ENCODE measurements at regions not wholly inside any gene's neighbourhood (a gene's known extent, or its start where the extent isn't known, plus 50 kb on each side); places are given as distances from the start of the nearest gene placed in this dataset.

DNA sequence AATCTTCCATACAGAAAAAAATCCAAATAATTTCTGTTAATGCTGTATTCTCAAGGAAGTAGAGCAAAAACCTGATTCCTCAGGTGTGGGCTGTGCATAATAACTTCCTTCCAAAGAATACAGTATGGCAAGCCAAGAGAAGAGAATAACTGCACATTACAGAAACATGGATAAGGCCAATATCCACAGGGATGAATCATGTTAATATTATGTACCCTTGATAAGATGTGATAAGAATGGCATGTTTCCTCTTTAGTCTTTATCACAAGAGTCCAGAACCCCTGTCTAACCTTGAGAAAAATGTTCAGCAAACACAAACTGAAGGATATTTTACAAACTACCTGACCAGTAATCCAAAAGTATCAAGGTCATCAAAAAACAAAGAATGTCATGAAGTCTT, 795.8 kb downstream of the SEMA5A start:
- Histone ChIP-seq H3K27ac (no peak overlapping the region), H3K4me1 (no peaks in the 10 kb centered on the region), H3K36me3 (ENCODE audit: low read depth, missing control alignments) (no peaks in the 10 kb centered on the region), H3K9me3 (no peaks in the 10 kb centered on the region), H3K27me3 (no peaks in the 10 kb centered on the region), H3K4me3 (no peak overlapping the region)
- intact Hi-C loops (cut with DNase I; ENCODE audit: low total_unique reads), result no loop called here
- DNase-seq, result no peak
- TF ChIP-seq, protein P1, sequence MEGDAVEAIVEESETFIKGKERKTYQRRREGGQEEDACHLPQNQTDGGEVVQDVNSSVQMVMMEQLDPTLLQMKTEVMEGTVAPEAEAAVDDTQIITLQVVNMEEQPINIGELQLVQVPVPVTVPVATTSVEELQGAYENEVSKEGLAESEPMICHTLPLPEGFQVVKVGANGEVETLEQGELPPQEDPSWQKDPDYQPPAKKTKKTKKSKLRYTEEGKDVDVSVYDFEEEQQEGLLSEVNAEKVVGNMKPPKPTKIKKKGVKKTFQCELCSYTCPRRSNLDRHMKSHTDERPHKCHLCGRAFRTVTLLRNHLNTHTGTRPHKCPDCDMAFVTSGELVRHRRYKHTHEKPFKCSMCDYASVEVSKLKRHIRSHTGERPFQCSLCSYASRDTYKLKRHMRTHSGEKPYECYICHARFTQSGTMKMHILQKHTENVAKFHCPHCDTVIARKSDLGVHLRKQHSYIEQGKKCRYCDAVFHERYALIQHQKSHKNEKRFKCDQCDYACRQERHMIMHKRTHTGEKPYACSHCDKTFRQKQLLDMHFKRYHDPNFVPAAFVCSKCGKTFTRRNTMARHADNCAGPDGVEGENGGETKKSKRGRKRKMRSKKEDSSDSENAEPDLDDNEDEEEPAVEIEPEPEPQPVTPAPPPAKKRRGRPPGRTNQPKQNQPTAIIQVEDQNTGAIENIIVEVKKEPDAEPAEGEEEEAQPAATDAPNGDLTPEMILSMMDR (IDR thresholded peaks at IDR 0.05), result no peak
- no peak for TF ChIP-seq POLR2A (IDR thresholded peaks at IDR 0.05)

DNA sequence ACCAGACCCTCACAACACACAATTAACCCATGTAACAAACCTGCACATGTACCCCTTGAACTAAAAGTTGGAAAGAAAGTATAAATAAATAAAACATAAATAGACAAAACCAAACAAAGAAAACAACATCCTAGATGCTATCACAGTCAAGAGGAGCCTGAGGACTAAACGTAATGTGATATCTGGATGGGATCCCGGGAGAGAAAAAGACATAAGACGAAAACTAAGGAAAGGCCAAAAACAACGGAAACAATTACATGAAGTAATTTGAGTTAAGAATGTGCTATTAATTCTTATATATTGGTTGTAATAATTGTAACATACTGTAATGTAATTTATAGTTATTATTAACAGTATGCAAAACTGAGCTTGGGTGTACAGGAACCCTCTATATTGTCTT, 793.9 kb downstream of the SEMA5A start:
- Histone ChIP-seq H3K36me3 (ENCODE audit: low read depth, missing control alignments) (no peaks in the 10 kb centered on the region), H3K9me3 (no peaks in the 10 kb centered on the region), H3K4me3 (no peak overlapping the region), H3K4me1 (no peaks in the 10 kb centered on the region), H3K27me3 (no peaks in the 10 kb centered on the region), H3K27ac (no peak overlapping the region)
- DNase-seq, result no peak
- WGBS, 2 donors, result 51 to 63% methylated on average over 4 of the region's 4 CpGs
- intact Hi-C loops (cut with DNase I; ENCODE audit: low total_unique reads), result no loop called here
- TF ChIP-seq, protein P1 (IDR thresholded peaks at IDR 0.05), result no peak
- no peak for TF ChIP-seq POLR2A (IDR thresholded peaks at IDR 0.05)

DNA sequence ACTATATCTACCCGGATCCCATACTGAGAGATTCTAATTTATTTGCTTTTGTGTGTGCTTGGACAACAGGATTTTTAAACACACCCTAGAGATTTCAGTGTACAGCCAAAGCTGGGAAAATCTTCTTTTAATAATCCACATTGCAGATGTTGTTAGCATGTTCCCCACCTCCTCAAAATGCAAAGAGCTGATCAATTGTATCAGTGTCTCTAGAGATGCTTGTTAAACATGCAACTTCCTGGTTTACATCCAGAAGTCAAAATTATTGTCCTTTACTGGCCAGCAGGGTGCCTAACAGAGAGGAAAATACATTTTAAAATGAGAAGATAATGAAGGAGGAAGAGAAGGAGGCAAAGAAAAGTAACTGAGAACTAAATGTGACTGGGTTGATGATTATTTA, 793.3 kb downstream of the SEMA5A start:
- intact Hi-C loops (cut with DNase I; ENCODE audit: low total_unique reads), result no loop called here
- Histone ChIP-seq H3K27me3 (no peaks in the 10 kb centered on the region), H3K9me3 (no peaks in the 10 kb centered on the region), H3K36me3 (ENCODE audit: low read depth, missing control alignments) (no peaks in the 10 kb centered on the region), H3K4me3 (no peak overlapping the region), H3K27ac (no peak overlapping the region), H3K4me1 (no peaks in the 10 kb centered on the region)
- WGBS, 2 donors, result 50 to 54% methylated on average over 1 of the region's 1 CpG
- TF ChIP-seq, protein P1 (IDR thresholded peaks at IDR 0.05), result no peak
- no peak for TF ChIP-seq POLR2A (IDR thresholded peaks at IDR 0.05)
- DNase-seq, result no peak

DNA sequence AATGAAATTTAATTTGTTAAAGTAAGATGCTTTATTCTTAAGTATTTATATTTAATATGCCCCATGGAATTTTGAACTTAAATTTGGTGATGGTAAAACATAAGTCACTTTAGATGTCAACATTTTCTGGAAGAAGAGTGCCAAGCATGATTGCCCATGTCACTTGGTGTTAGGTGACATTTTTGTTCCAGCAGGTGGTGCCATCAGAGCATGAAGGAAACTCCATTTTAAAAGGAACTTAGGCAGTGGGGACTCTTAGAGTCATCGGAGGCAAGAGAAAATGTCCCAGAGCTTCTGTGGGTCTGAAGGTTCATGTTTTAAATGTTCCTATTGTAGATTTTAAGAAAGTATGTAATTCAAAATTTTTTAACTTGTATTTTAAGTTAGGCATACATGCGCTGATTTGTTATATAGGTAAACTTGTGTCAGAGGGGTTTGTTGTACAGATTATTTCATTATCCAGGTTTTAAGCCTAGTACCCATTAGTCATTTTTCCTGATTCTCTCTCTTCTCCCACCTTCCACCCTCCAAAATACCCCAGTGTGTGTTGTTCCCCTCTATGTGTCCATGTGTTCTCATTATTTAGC, 789.3 kb downstream of the SEMA5A start:
- Histone ChIP-seq H3K36me3 (ENCODE audit: low read depth, missing control alignments) (no peaks in the 10 kb centered on the region), H3K4me3 (no peak overlapping the region), H3K27me3 (no peaks in the 10 kb centered on the region), H3K27ac (no peak overlapping the region), H3K9me3 (no peaks in the 10 kb centered on the region), H3K4me1 (no peaks in the 10 kb centered on the region)
- intact Hi-C loops (cut with DNase I; ENCODE audit: low total_unique reads), result no loop called here
- DNase-seq, result peak; percentile 51
- 48 to 77% methylated on average over 2 of the region's 2 CpGs for WGBS, 2 donors
- no peak for TF ChIP-seq POLR2A (IDR thresholded peaks at IDR 0.05)
- TF ChIP-seq, protein P1 (IDR thresholded peaks at IDR 0.05), result peak; percentile 5 to 36 (median 16)

DNA sequence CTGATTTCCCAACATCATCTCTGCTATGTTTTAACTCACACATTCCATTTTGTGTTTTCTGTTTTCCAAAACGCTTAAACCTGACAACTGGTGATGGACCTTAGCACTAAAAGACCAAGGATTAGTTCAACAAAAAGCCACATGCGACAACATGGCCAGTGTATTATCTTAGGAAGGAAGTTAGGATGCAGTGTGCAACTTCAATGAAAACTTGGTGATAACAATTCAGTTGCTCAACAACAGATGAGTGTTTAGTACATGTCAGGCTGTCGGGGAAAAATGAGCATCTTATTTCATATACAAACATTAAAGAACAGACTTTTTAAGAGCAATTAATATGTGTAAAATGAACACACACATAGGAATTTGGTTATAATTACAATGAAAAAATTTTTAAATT, 780.0 kb downstream of the SEMA5A start:
- no peak overlapping the region for H3K27ac ChIP-seq
- TF ChIP-seq POLR2A (IDR thresholded peaks at IDR 0.05), result no peak
- TF ChIP-seq, protein P1 (IDR thresholded peaks at IDR 0.05), result no peak
- no peak for DNase-seq

More for the DNA sequence above, 780.0 kb downstream of the SEMA5A start:
- H3K4me3 ChIP-seq, result no peak overlapping the region
- no peaks in the 10 kb centered on the region for H3K27me3 ChIP-seq
- H3K4me1 ChIP-seq, result no peaks in the 10 kb centered on the region
- intact Hi-C loops (cut with DNase I; ENCODE audit: low total_unique reads), result no loop called here
- H3K36me3 ChIP-seq (ENCODE audit: low read depth, missing control alignments), result no peaks in the 10 kb centered on the region
- no peaks in the 10 kb centered on the region for H3K9me3 ChIP-seq
- 77 to 83% methylated on average over 3 of the region's 3 CpGs for WGBS, 2 donors
